WTC11 (cell line): ENCODE measurements at regions not wholly inside any gene's neighbourhood (a gene's known extent, or its start where the extent isn't known, plus 50 kb on each side); places are given as distances from the start of the nearest gene placed in this dataset.

Experiments
- ATAC-seq: fragments of 200-7000 bp; cut with Tn5 transposase; 2 replicates; pipeline ENCODE4 v1.10.0; 2021; ENCODE audit warnings: mild to moderate bottlenecking, moderate library complexity
- CTCF ChIA-PET: fragments of 300-600 bp; sonication (Branson Sonifier 250); formaldehyde crosslinking; loops from one replicate; lab custom pipeline; 2021; ENCODE audit warnings: antibody characterized with exemption; lab: Charles Lee
- POLR2A ChIA-PET: fragments of 350-600 bp; sonication (Branson Sonifier 250); formaldehyde crosslinking; loops from one replicate; lab custom pipeline; 2021; ENCODE audit warnings: antibody characterized with exemption; lab: Charles Lee
- DNase-seq: peaks from one replicate; pipeline ENCODE4 v3.0.0; 2021; ENCODE audit warnings: low spot score
- H3K27ac Mint-ChIP-seq: 2 replicates; pipeline ENCODE4 v1.8.0; 2021; ENCODE audit warnings: mixed read lengths
- H3K27me3 Mint-ChIP-seq: 2 replicates; pipeline ENCODE4 v1.8.0; 2021; ENCODE audit warnings: low read depth, mild to moderate bottlenecking, moderate library complexity, mixed read lengths
- H3K36me3 Mint-ChIP-seq: 2 replicates; pipeline ENCODE4 v1.8.0; 2021; ENCODE audit warnings: mixed read lengths
- H3K4me1 Mint-ChIP-seq: 2 replicates; pipeline ENCODE4 v1.8.0; 2022; ENCODE audit warnings: mixed read lengths
- H3K4me3 Mint-ChIP-seq: 2 replicates; pipeline ENCODE4 v1.8.0; 2021; ENCODE audit warnings: mild to moderate bottlenecking, moderate library complexity, mixed read lengths
- H3K9me3 Mint-ChIP-seq: 2 replicates; pipeline ENCODE4 v1.8.0; 2021; ENCODE audit warnings: mixed read lengths
- CDX4 ChIP-seq: fragments of 250-450 bp; sonication (Bioruptor Pico); IDR thresholded peaks from 2 replicates; pipeline ENCODE4 v1.9.0; 2021; ENCODE audit warnings: moderate library complexity, mild to moderate bottlenecking, inconsistent platforms, borderline replicate concordance
- E2F1 ChIP-seq: sonication (generic); formaldehyde crosslinking; IDR thresholded peaks from 2 replicates; pipeline ENCODE4 v1.8.0; 2022; ENCODE audit warnings: mild to moderate bottlenecking, missing genetic modification reagents
- ELF4 ChIP-seq: sonication (generic); formaldehyde crosslinking; IDR thresholded peaks from 2 replicates; pipeline ENCODE4 v1.8.1; 2022; ENCODE audit warnings: low read depth, mild to moderate bottlenecking, moderate library complexity, missing genetic modification reagents
- ETV6 ChIP-seq: sonication (generic); formaldehyde crosslinking; IDR thresholded peaks from 2 replicates; pipeline ENCODE4 v1.8.1; 2022; ENCODE audit warnings: mild to moderate bottlenecking, missing genetic modification reagents
- FOXJ3 ChIP-seq: sonication (generic); formaldehyde crosslinking; IDR thresholded peaks from 2 replicates; pipeline ENCODE4 v1.9.0; 2021; ENCODE audit warnings: missing genetic modification reagents, mild to moderate bottlenecking, borderline replicate concordance
- FOXK1 ChIP-seq: sonication (generic); formaldehyde crosslinking; IDR thresholded peaks from 2 replicates; pipeline ENCODE4 v1.8.0; 2022; ENCODE audit warnings: mild to moderate bottlenecking, moderate library complexity, missing genetic modification reagents
- JAZF1 ChIP-seq: fragments of 250-450 bp; sonication (Bioruptor Pico); IDR thresholded peaks from 2 replicates; pipeline ENCODE4 v1.9.0; 2021; ENCODE audit warnings: moderate library complexity, mild to moderate bottlenecking, inconsistent platforms
- MLX ChIP-seq: sonication (generic); formaldehyde crosslinking; IDR thresholded peaks from 2 replicates; pipeline ENCODE4 v1.8.1; 2023; ENCODE audit warnings: mild to moderate bottlenecking, missing genetic modification reagents, moderate library complexity
- NR1H2 ChIP-seq: sonication (generic); formaldehyde crosslinking; IDR thresholded peaks from 2 replicates; pipeline ENCODE4 v1.9.0; 2021; ENCODE audit warnings: mild to moderate bottlenecking, moderate library complexity, missing genetic modification reagents
- NR2C2 ChIP-seq: sonication (generic); formaldehyde crosslinking; IDR thresholded peaks from 2 replicates; pipeline ENCODE4 v1.8.0; 2022; ENCODE audit warnings: mild to moderate bottlenecking, missing genetic modification reagents
- OVOL2 ChIP-seq: fragments of 250-450 bp; sonication (Bioruptor Pico); IDR thresholded peaks from 2 replicates; pipeline ENCODE4 v1.9.0; 2021; ENCODE audit warnings: mild to moderate bottlenecking, borderline replicate concordance
- PREB ChIP-seq: sonication (generic); formaldehyde crosslinking; IDR thresholded peaks from 2 replicates; pipeline ENCODE4 v1.8.1; 2022; ENCODE audit warnings: mild to moderate bottlenecking, missing genetic modification reagents, moderate library complexity, borderline replicate concordance
- PRRX2 ChIP-seq: fragments of 250-450 bp; sonication (Bioruptor Pico); IDR thresholded peaks from 2 replicates; pipeline ENCODE4 v1.8.0; 2021; ENCODE audit warnings: mild to moderate bottlenecking
- ZNF121 ChIP-seq: sonication (generic); formaldehyde crosslinking; IDR thresholded peaks from 2 replicates; pipeline ENCODE4 v1.8.0; 2023; ENCODE audit warnings: missing genetic modification reagents
- ZNF138 ChIP-seq: sonication (generic); formaldehyde crosslinking; conservative IDR thresholded peaks from 2 replicates; pipeline ENCODE4 v1.8.1; 2022; ENCODE audit warnings: mild to moderate bottlenecking, moderate library complexity, missing genetic modification reagents
- ZNF281 ChIP-seq: sonication (generic); formaldehyde crosslinking; IDR thresholded peaks from 2 replicates; pipeline ENCODE4 v1.8.0; 2023; ENCODE audit warnings: mild to moderate bottlenecking, missing genetic modification reagents
- ZNF423 ChIP-seq: fragments of 250-450 bp; sonication (Bioruptor Pico); IDR thresholded peaks from 2 replicates; pipeline ENCODE4 v2.1.2; 2022; ENCODE audit warnings: mild to moderate bottlenecking, moderate library complexity
- ZNF512 ChIP-seq: sonication (generic); formaldehyde crosslinking; IDR thresholded peaks from 2 replicates; pipeline ENCODE4 v1.8.1; 2022; ENCODE audit warnings: missing genetic modification reagents, borderline replicate concordance
- ZNF532 ChIP-seq: fragments of 250-450 bp; sonication (Bioruptor Pico); IDR thresholded peaks from 2 replicates; pipeline ENCODE4 v1.9.0; 2021; ENCODE audit warnings: mild to moderate bottlenecking, borderline replicate concordance
- ZNF671 ChIP-seq: fragments of 250-450 bp; sonication (Bioruptor Pico); IDR thresholded peaks from 2 replicates; pipeline ENCODE4 v1.8.0; 2021; ENCODE audit warnings: mild to moderate bottlenecking
- ZSCAN18 ChIP-seq: fragments of 250-450 bp; sonication (Bioruptor Pico); IDR thresholded peaks from 2 replicates; pipeline ENCODE4 v2.1.2; 2022; ENCODE audit warnings: mild to moderate bottlenecking, moderate library complexity

GRCh38 chr2:122545821-122546220, 790.4 kb downstream of the TSN start (continued):
- TF ChIP-seq ZNF532 (no peak), ZSCAN18 (CRISPR knock-in tag) (no peak)

- no peak overlapping the region for H3K4me3 Mint-ChIP-seq
- DNase-seq (no peak), ATAC-seq (no peak)
- no peaks in the 10 kb centered on the region for H3K27me3 Mint-ChIP-seq
- ChIA-PET POLR2A (no interaction called here), CTCF (no interaction called here)
- no peaks in the 10 kb centered on the region for H3K4me1 Mint-ChIP-seq
- H3K27ac Mint-ChIP-seq: no peak overlapping the region
- TF ChIP-seq E2F1 (CRISPR knock-in tag) (no peak), CDX4 (no peak), ZNF281 (CRISPR knock-in tag) (no peak), ZNF512 (CRISPR knock-in tag) (no peak), JAZF1 (CRISPR knock-in tag) (no peak), MLX (CRISPR knock-in tag) (no peak), ZNF423 (CRISPR knock-in tag) (no peak), NR1H2 (no peak), FOXJ3 (no peak), ZNF138 (CRISPR knock-in tag) (no peak), ETV6 (no peak), OVOL2 (CRISPR knock-in tag) (no peak), NR2C2 (CRISPR knock-in tag) (no peak), ZNF671 (CRISPR knock-in tag) (no peak), ELF4 (CRISPR knock-in tag) (no peak), PREB (CRISPR knock-in tag) (no peak), ZNF121 (CRISPR knock-in tag) (no peak), FOXK1 (CRISPR knock-in tag) (no peak), PRRX2 (CRISPR knock-in tag) (no peak)
- H3K9me3 Mint-ChIP-seq: no peaks in the 10 kb centered on the region
- H3K36me3 Mint-ChIP-seq: no peaks in the 10 kb centered on the region
Observed at GRCh38 chr2:122562775-122563174, 807.3 kb downstream of the TSN start.
